ENCODE measurements at regions not wholly inside any gene's neighbourhood (a gene's known extent, or its start where the extent isn't known, plus 50 kb on each side); places are given as distances from the start of the nearest gene placed in this dataset.

- TF ChIP-seq ESRRA (IDR thresholded peaks at IDR 0.05; ENCODE audit: borderline replicate concordance, low read depth) (no peak), DDX20 (tag; IDR thresholded peaks at IDR 0.05; ENCODE audit: low read depth) (no peak), NFE2L1 (tag; IDR thresholded peaks at IDR 0.05; ENCODE audit: borderline replicate concordance, low read depth) (no peak), ZNF184 (CRISPR knock-in tag; IDR thresholded peaks at IDR 0.05) (no peak)
These were observed 110.1 kb upstream of the GPR26 start for GRCh38 chr10:123556049-123556448.
